GM21619 (cell line): ENCODE measurements at regions not wholly inside any gene's neighbourhood (a gene's known extent, or its start where the extent isn't known, plus 50 kb on each side); places are given as distances from the start of the nearest gene placed in this dataset.

Source experiments
- ATAC-seq: cut with Tn5 transposase; IDR thresholded peaks from one replicate; pipeline ENCODE4 v1.9.1; 2021; ENCODE audit not compliant: unreplicated experiment

GRCh38 chr3:110375751-110376518, 695.7 kb upstream of the NECTIN3 start:
- no peak for ATAC-seq

- no peak for ATAC-seq
Measured at GRCh38 chr3:110378481-110378880, 693.1 kb upstream of the NECTIN3 start.

- no peak for ATAC-seq
Measured at GRCh38 chr3:110381992-110382391, 689.6 kb upstream of the NECTIN3 start.

- no peak for ATAC-seq
Measured at GRCh38 chr3:110383356-110383755, 688.3 kb upstream of the NECTIN3 start.

- no peak for ATAC-seq
Measured at GRCh38 chr3:110384601-110385000, 687.0 kb upstream of the NECTIN3 start.

- ATAC-seq = no peak
Measured at GRCh38 chr3:110389005-110389404, 682.6 kb upstream of the NECTIN3 start.

GRCh38 chr3:110390372-110390771, 681.2 kb upstream of the NECTIN3 start:
- ATAC-seq = no peak

- no peak for ATAC-seq
Measured at GRCh38 chr3:110391042-110391441, 680.6 kb upstream of the NECTIN3 start.

- no peak for ATAC-seq
Measured at GRCh38 chr3:110391640-110392395, 679.8 kb upstream of the NECTIN3 start.

- no peak for ATAC-seq
Measured at GRCh38 chr3:110393941-110394340, 677.7 kb upstream of the NECTIN3 start.

GRCh38 chr3:110397115-110397514, 674.5 kb upstream of the NECTIN3 start:
- ATAC-seq = no peak

- ATAC-seq = no peak
Measured at GRCh38 chr3:110400315-110400714, 671.3 kb upstream of the NECTIN3 start.

- ATAC-seq = no peak
Measured at GRCh38 chr3:110405830-110406585, 665.6 kb upstream of the NECTIN3 start.

- no peak for ATAC-seq
Measured at GRCh38 chr3:110413266-110413665, 658.4 kb upstream of the NECTIN3 start.

- ATAC-seq = no peak
Measured at GRCh38 chr3:110413807-110414748, 657.5 kb upstream of the NECTIN3 start.

- ATAC-seq = no peak
Measured at GRCh38 chr3:110414855-110415254, 656.8 kb upstream of the NECTIN3 start.

GRCh38 chr3:110419096-110419495, 652.5 kb upstream of the NECTIN3 start:
- no peak for ATAC-seq

GRCh38 chr3:110419601-110420000, 652.0 kb upstream of the NECTIN3 start:
- ATAC-seq = no peak

GRCh38 chr3:110420158-110420641, 651.4 kb upstream of the NECTIN3 start:
- ATAC-seq = no peak

- ATAC-seq = no peak
Measured at GRCh38 chr3:110423276-110423675, 648.3 kb upstream of the NECTIN3 start.
